ENCODE measurements at regions not wholly inside any gene's neighbourhood (a gene's known extent, or its start where the extent isn't known, plus 50 kb on each side); places are given as distances from the start of the nearest gene placed in this dataset.
"Not testable (repeated sequence)": the region's sequence is repeated elsewhere in the genome, so short reads cannot be mapped to it uniquely, and the experiment has no call there.

DNA sequence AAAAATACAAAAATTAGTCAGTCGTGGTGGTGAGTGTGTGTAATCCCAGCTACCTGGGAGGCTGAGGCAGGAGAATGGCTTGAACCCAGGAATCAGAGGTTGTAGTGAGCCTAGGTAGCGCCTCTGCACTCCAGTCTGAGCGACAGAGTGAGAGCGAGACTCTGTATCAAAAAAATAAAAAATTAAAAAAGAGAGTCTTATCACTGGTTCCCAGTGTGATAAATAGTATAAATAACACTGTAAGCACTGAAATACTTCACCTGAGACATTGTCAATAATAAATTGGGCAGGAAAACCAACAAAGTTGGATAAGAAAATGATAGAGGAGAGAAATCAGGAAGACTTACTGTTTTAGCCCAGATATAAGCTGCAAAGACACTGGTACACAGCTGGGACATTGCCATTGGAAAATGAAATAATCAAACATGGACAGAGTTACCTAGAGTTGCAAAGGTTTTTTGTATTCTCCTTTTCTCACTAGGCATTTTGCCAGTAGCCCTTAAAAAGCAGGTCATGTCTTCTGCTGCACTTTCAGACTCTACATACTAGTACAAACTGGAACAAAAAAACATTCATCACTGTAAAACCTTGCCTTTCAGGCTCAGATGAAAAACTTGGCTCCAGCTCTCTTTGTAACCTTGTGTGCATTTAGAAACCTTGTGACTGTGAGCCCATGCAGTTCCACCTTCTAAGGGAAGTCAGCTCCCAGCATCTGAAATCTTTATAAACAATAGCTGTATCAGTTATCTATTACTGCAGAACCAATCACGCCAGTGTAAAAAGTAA, 55.0 kb upstream of the PPP1R2C start:
- no peak for DNase-seq (ENCODE audit: low spot score in 2 of 2)
- no peak for ATAC-seq
- no peaks in the 10 kb centered on the region for H3K9me3 Mint-ChIP-seq
- no peak overlapping the region for H3K27ac Mint-ChIP-seq
- no peaks in the 10 kb centered on the region for H3K36me3 Mint-ChIP-seq

DNA sequence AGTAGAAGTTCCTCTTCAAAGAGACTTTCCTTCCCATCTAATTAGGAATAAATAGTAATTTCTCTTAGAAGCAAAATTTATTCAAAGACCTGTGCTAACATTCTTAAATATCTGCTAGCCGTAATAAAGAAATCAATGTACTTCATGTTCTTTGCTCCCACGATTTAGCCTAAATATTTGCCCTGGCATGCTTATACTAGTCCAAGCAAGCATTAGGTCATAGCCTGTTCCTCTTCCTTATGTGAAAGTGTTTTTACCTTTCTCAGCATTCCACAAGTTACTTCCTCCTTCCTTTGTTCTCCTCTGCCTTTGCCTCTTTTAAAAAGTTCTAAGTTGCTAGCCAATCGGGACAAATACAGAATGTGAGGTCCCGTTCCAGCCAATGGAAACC, 55.6 kb upstream of the PPP1R2C start:
- not testable (repeated sequence) for H3K9me3 Mint-ChIP-seq; DNase-seq (ENCODE audit: low spot score in 2 of 2); H3K27ac Mint-ChIP-seq; ATAC-seq; H3K36me3 Mint-ChIP-seq

DNA sequence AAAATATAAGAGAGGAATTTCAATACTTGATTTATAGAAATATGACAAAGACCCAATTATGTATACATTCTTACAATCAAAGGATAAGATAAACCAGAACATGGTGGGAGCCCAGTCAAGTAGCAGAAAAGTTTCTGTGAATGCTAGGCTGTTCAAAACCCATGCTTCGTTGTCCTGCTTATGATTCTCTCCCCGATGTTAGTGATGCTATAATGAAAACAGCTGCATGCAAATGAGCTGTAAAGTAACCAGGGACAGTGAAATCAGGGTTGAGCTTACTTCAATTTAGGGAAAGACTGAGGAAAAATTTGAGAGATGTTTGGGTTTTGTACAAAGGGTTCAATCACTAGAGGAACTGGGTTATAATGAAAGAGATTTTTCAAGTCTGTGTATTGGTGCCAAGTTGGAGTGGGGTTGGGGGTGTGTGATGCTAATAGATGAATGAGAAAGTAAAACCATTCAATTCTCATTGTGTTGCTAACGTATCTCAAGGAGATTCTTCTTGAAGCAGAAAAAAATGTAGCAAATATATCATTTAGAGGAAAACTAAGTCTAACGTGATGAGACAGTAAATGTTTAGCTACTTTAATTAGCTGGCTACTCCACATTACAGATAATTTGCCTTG, 59.3 kb upstream of the PPP1R2C start:
- DNase-seq (ENCODE audit: low spot score in 2 of 2) = no peak
- Mint-ChIP-seq H3K9me3 (no peaks in the 10 kb centered on the region), H3K36me3 (no peaks in the 10 kb centered on the region), H3K27ac (no peak overlapping the region)
- no peak for ATAC-seq

DNA sequence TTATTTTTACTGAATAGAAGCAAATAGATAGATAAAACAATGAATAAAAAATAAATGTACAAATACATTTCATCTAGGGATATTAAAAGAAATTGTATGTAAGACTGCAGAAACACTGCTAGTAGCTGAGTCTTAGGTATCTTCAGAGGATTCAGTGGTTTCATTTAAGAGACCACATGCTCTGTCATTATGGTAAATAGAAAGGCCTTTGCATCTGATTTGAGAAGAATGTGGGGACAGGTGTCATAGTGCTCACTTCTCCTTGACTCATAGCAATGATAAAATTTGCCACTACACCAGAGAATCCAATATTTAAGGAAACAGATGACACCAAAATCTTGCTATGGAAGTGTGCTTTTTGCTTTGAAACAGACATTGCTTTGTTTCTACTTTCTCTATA, 59.8 kb upstream of the PPP1R2C start:
- no peaks in the 10 kb centered on the region for H3K36me3 Mint-ChIP-seq
- no peak overlapping the region for H3K27ac Mint-ChIP-seq
- no peaks in the 10 kb centered on the region for H3K9me3 Mint-ChIP-seq
- no peak for DNase-seq (ENCODE audit: low spot score in 2 of 2)
- ATAC-seq = peak in 1 of 2 donors; percentile 56

DNA sequence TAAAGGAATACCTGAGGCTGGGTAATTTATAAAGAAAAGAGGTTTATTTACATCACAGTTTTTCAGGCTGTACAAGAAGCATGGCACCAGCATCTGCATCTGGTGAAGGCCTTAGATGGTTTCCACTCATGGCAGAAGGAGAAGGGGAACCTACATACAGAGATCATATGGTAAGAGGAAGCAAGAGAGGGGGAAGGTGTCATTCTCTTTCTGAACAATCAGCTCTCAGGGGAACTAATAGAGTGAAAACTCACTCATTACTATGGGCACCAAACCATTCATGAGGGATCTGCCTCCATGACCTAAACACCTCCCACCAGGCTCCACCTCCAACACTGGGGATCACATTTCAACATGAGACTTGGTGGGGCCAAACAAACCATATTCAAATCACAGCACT, 61.7 kb upstream of the PPP1R2C start:
- Mint-ChIP-seq H3K36me3 (no peaks in the 10 kb centered on the region), H3K9me3 (no peaks in the 10 kb centered on the region)
- DNase-seq (ENCODE audit: low spot score in 2 of 2) = no peak

DNA sequence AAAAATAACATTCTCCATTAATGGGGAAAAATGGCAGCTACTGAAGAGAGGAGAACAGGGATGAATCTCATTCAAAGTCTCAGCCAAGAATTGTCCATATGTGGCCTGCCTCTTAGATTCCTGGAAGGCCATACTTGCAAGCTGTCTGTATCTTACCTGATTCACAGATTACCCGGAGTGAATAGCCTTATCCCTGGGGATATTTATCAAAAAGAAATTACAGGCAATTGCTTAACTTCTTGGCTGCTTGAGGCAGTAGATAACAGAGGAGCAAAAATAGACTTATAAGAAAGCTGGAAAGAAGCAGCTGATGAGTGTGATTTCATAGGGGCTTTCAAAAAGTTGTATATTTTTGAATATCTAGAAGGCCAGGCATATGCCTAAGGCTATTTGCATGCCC, 68.8 kb upstream of the PPP1R2C start:
- DNase-seq (ENCODE audit: low spot score in 2 of 2) (no peak), ATAC-seq (no peak)
- peaks cover 11 to 13% of the 10 kb centered on the region in 2 donors for H3K36me3 Mint-ChIP-seq
- H3K9me3 Mint-ChIP-seq = peaks cover 6% of the 10 kb centered on the region in 2 donors
- H3K27ac Mint-ChIP-seq = no peak overlapping the region

More for the DNA sequence above, 61.7 kb upstream of the PPP1R2C start:
- H3K27ac Mint-ChIP-seq = no peak overlapping the region
- ATAC-seq = no peak

DNA sequence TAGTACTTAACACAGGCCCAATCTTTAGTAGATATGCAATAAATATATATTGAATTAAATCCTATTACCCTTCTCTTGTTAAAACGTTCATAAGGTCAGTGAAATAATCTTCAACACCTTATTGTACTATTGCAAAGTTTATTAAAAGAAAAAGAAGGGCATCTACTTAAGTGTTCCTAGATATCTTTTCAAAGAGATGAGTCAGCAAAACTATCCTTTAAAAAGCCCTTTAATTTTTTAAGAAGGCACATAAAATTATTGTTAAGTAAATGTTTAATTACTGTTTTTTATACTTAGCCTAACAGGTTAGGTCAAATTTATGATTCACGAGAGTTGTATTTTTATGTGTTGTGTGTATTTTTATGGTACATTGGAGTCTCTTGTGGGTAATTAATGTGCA, 77.3 kb upstream of the PPP1R2C start:
- H3K9me3 Mint-ChIP-seq = no peaks in the 10 kb centered on the region
- H3K36me3 Mint-ChIP-seq = peaks cover 0 to 10% of the 10 kb centered on the region in 2 donors
- ATAC-seq (no peak), DNase-seq (ENCODE audit: low spot score in 2 of 2) (no peak)
- no peak overlapping the region for H3K27ac Mint-ChIP-seq

DNA sequence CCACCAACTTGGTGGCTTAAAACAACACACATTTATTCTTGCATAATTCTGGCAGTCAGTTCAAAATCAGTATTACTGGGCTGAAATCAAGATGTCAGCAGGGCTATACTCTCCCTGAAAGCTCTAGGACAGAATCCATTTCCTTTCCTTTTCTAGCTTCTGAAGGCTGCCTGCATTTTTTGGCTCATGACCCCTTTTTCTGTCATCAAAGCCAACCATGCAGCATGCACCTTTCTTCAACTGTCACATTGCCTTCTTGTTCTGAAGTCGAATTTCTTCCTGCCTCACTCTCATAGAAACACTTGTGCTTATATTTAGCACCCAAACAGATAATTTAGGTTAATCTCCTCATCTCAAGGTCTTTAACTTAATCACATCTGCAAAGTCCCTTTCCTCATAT, 79.8 kb upstream of the PPP1R2C start:
- ATAC-seq = no peak

DNA sequence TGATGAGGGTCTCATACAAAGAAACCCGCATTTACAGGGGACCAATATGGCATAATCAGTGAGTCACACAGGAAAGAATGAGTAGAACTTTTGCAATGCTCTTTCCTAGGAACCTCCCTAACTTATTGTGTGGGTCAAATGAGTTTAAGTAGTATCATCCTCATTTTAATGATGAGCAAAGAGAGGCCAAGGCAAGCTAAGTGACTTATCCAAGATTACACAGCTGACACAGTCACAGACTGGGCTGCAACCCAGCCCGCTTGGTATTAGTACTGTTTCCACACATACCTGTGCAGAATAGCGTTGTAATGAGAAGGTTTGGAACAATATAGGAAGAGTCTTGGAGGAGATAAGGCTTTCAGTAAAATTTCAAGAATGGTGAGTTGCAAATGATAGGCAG, 91.0 kb upstream of the PPP1R2C start:
- Mint-ChIP-seq H3K9me3 (peaks cover 0 to 4% of the 10 kb centered on the region in 2 donors), H3K27ac (no peak overlapping the region), H3K36me3 (no peaks in the 10 kb centered on the region)
- no peak for ATAC-seq
- DNase-seq (ENCODE audit: low spot score in 2 of 2) = no peak

More for the DNA sequence above, 79.8 kb upstream of the PPP1R2C start:
- Mint-ChIP-seq H3K27ac (no peak overlapping the region), H3K9me3 (no peaks in the 10 kb centered on the region), H3K36me3 (peaks cover 0 to 10% of the 10 kb centered on the region in 2 donors)
- DNase-seq (ENCODE audit: low spot score in 2 of 2) = no peak

DNA sequence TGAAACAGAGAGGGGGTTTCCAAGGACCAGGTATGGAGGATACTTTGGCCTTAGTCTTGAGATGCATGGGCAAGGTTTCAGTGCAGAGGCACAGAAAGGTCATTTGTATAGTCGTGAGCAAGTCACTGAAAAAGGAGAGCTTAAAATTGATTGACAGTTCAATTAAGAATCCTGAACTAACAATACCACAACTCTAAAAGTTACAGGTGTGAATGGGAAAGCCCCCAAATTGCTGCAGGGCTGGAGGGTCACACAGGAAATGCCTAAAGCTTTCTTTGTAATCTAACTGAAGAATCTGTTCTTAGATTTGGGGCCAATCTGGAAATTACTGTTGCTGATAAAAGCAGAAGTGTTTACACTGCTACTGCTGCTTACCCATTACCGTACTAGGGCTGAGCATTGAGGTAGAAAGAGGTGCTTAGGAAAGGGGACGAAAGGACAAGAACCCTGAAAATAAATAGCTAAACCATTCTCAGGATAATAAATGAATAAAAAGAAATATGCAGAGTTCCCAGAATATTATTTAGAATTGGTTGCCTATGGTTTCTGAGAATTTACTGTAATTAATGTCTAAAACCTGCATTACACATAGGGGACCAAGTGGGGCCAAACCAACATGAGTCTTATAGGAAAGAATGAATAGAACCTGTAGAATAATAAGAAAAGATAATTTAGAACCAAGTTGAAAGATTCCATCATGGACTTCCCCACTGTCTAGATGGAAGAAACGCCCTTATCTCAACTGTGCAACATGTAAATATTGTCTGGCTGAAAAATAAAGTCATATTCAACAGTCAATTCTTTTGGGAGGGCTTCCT, 91.9 kb upstream of the PPP1R2C start:
- H3K36me3 Mint-ChIP-seq = no peaks in the 10 kb centered on the region
- no peak for DNase-seq (ENCODE audit: low spot score in 2 of 2)
- H3K27ac Mint-ChIP-seq = no peak overlapping the region
- no peak for ATAC-seq
- H3K9me3 Mint-ChIP-seq = peaks cover 0 to 4% of the 10 kb centered on the region in 2 donors

DNA sequence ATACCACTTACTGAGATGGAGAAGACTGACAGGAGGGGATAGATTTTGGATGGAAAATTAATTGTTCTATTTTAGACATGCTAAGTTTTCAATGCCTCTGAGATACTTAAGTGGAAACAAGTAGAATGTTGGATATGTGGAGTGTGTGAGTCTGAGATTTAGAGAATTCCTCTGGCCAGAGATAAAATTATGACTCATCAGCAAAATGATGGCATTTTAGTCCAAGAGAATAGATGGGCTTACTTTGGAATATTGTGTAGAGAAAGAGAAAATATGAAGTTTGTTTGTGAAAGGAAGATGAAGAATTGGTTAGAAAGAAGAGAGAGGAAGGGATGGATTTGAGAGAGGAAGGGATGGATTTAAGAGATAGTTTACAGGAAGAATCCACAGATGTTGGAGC, 108.6 kb upstream of the PPP1R2C start:
- ATAC-seq (no peak), DNase-seq (ENCODE audit: low spot score in 2 of 2) (no peak)
- H3K27ac Mint-ChIP-seq = no peak overlapping the region
- peaks cover 6 to 7% of the 10 kb centered on the region in 2 donors for H3K9me3 Mint-ChIP-seq
- peaks cover 0 to 6% of the 10 kb centered on the region in 2 donors for H3K36me3 Mint-ChIP-seq

DNA sequence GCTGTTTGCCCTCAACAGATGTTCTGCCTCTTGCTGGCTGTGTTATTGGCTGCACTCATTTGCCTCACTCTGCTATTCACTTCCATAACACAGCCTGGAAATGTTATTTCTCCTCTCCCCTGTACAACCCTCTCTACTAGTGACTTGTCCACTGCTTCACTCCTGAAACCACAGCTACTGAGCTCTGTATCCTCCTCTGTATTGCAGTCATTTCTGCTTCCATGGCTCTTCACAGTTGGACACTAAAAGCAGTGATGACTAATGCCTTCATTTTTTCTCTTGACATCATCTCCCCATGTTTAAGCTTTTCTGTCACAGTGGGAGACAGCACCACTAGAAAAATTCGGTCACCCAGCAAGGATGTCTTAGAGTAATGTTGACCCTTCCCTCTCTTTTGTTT, 123.0 kb upstream of the PPP1R2C start:
- DNase-seq (ENCODE audit: low spot score in 2 of 2) (no peak), ATAC-seq (no peak)
- Mint-ChIP-seq H3K27ac (no peak overlapping the region), H3K9me3 (no peaks in the 10 kb centered on the region), H3K36me3 (no peaks in the 10 kb centered on the region)

DNA sequence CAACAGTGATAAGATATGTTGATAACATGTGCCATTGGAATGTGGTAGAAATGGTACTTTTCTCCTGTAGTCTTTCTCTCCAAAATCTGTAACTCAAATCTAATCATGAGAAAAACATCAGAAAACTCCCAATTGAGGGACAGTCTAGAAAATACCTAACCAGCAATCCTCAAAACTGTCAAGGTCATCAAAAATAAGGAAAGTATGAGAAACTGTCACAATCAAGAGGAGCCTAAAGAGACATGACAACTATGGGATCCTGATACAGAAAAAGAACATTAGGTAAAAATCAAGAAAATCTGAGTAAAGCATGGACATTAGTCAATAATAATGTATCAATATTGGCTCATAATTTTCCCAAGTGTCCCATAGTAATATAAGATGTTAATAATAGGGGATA, 124.5 kb upstream of the PPP1R2C start:
- ATAC-seq (no peak), DNase-seq (ENCODE audit: low spot score in 2 of 2) (no peak)
- no peaks in the 10 kb centered on the region for H3K9me3 Mint-ChIP-seq
- H3K36me3 Mint-ChIP-seq = no peaks in the 10 kb centered on the region
- H3K27ac Mint-ChIP-seq = no peak overlapping the region

DNA sequence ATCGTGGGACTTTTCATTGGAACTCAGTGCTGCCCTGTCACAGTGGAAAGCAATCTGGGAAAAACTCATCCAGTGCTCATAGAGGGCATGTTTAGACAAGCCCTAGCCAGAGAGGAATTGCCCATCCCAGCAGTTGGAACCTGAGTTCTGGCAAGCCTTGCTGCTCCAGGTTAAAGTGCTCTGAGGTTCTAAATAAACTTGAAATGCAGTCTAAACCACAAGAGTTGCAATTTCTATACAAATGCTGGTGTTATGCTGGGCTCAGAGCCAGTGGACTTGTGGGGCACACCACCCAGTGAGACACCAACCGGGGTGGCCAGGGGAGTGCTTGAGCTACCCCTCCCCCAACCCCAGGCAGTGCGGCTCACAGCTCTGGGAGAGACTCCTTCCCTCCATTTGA, 142.8 kb upstream of the PPP1R2C start:
- no peak for ATAC-seq
- no peak for DNase-seq (ENCODE audit: low spot score in 2 of 2)
- Mint-ChIP-seq H3K27ac (no peak overlapping the region), H3K9me3 (peaks cover 14 to 31% of the 10 kb centered on the region in 2 donors), H3K36me3 (peaks cover 13 to 14% of the 10 kb centered on the region in 2 donors)

DNA sequence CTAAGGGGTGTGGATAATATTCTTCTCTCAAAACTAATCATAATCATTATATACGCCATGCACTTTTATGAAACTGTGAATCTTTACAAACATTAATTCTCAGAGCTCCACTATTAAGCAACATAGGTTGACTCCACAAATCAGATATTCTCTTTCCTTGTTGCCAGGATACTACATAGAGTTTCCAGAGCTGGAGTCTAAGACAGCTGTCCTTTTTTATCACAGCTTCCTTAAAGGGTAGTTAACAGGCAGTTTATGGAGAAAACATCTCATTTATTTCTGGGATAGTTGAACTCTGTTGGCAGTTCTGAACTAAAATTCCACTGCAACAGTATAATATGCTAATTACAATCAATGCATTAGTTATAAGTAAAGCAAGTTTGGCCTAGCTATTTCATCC, 152.1 kb upstream of the PPP1R2C start:
- H3K9me3 Mint-ChIP-seq = peaks cover 0 to 5% of the 10 kb centered on the region in 2 donors
- no peak overlapping the region for H3K27ac Mint-ChIP-seq
- ATAC-seq (no peak), DNase-seq (ENCODE audit: low spot score in 2 of 2) (no peak)
- no peaks in the 10 kb centered on the region for H3K36me3 Mint-ChIP-seq

DNA sequence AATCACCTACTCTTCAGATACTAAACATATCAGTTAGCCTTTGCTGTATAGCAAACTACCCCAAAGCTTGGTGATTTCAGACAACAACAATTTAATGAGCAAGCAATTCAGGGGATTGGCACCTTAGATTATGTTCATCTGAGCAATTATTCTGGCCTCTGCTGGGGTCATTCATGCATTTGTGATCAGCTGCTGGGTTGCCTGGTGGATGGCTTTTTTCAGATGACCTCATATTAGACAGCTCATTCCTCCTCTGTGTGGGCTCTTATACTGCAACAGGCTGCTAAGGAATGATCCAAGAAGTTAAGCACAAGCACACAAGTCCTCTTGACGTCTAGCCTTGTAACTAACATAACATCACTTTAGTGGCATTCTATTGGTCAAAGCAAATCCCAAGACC, 153.0 kb upstream of the PPP1R2C start:
- no peaks in the 10 kb centered on the region for H3K36me3 Mint-ChIP-seq
- no peak for DNase-seq (ENCODE audit: low spot score in 2 of 2)
- peaks cover 0 to 4% of the 10 kb centered on the region in 2 donors for H3K9me3 Mint-ChIP-seq
- no peak overlapping the region for H3K27ac Mint-ChIP-seq
- ATAC-seq = no peak

DNA sequence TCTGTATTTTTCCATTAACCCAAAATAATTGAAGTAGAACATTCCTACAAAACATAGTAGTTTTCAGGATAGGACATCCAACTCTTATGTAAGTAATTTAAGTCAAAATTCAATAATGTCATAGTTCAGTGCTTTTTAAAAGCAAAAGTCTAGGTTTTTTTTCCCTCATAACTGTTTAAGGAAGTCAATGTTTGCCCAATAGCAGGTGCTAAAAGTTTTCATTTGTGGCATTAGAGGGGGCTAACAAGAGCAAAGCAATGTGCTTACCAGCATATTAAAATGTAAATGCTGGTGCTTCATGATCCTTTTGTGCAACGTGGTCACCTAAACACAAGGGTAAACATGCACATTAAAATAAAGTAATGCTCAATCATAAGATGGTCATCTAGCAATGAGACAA, 155.2 kb upstream of the PPP1R2C start:
- peaks cover 0 to 4% of the 10 kb centered on the region in 2 donors for H3K9me3 Mint-ChIP-seq
- no peak for ATAC-seq
- no peak for DNase-seq (ENCODE audit: low spot score in 2 of 2)
- peaks cover 0 to under 1% of the 10 kb centered on the region in 2 donors for H3K36me3 Mint-ChIP-seq
- H3K27ac Mint-ChIP-seq = peak overlapping the region in 1 of 2 donors; percentile 14
